OCI-LY1 (cell line): ENCODE measurements at regions not wholly inside any gene's neighbourhood (a gene's known extent, or its start where the extent isn't known, plus 50 kb on each side); places are given as distances from the start of the nearest gene placed in this dataset.
A peak's percentile ranks its signal among the peaks of the same experiment; 100 is the strongest.

Experiments used
- H2AFZ ChIP-seq: fragments of 200-600 bp; sonication (generic), shearing (Covaris generic); 2 replicates; pipeline ENCODE4 v1.6.0; 2014; ENCODE audit warnings: antibody characterized with exemption, mild to moderate bottlenecking, low read length
- H3F3A ChIP-seq: fragments of 200-600 bp; sonication (generic), shearing (Covaris generic); 2 replicates; pipeline ENCODE4 v1.6.0; 2014; ENCODE audit warnings: mild to moderate bottlenecking, antibody characterized with exemption, low read length, moderate library complexity; ENCODE audit not compliant: insufficient read depth
- H3K27ac ChIP-seq: fragments of 200-600 bp; sonication (generic); 2 replicates; pipeline ENCODE4 v1.5.1; 2014; ENCODE audit warnings: low read length, mixed run types, mild to moderate bottlenecking, low read depth; ENCODE audit not compliant: poor library complexity, severe bottlenecking
- H3K27me3 ChIP-seq: fragments of 200-600 bp; sonication (generic); 2 replicates; pipeline ENCODE4 v1.6.0; 2014; ENCODE audit warnings: antibody characterized with exemption, mild to moderate bottlenecking, low read length, moderate library complexity; ENCODE audit not compliant: insufficient read depth
- H3K36me3 ChIP-seq: fragments of 200-600 bp; sonication (generic); 2 replicates; pipeline ENCODE4 v1.6.1; 2014; ENCODE audit warnings: mild to moderate bottlenecking, antibody characterized with exemption, low read length, moderate library complexity, mixed read lengths; ENCODE audit not compliant: insufficient read depth
- H3K4me1 ChIP-seq: fragments of 200-600 bp; sonication (generic); 2 replicates; pipeline ENCODE4 v1.5.1; 2014; ENCODE audit warnings: mild to moderate bottlenecking, low read length, moderate library complexity; ENCODE audit not compliant: insufficient read depth, severe bottlenecking
- H3K4me2 ChIP-seq: fragments of 200-600 bp; sonication (generic), shearing (Covaris generic); 2 replicates; pipeline ENCODE4 v1.6.1; 2014; ENCODE audit warnings: low read length
- H3K4me3 ChIP-seq: fragments of 200-600 bp; sonication (generic); 2 replicates; pipeline ENCODE4 v1.5.1; 2014; ENCODE audit warnings: low read length, low read depth, mild to moderate bottlenecking, mixed read lengths; ENCODE audit not compliant: poor library complexity, severe bottlenecking
- H3K79me2 ChIP-seq: fragments of 200-600 bp; shearing (Covaris generic); 2 replicates; pipeline ENCODE4 v1.6.1; 2016; ENCODE audit warnings: mixed run types, low read length, mixed read lengths; ENCODE audit not compliant: insufficient read depth
- H3K9ac ChIP-seq: fragments of 200-600 bp; sonication (generic), shearing (Covaris generic); 2 replicates; pipeline ENCODE4 v1.6.1; 2014; ENCODE audit warnings: mild to moderate bottlenecking, low read length, mixed read lengths
- H3K9me2 ChIP-seq: fragments of 200-600 bp; sonication (generic), shearing (Covaris generic); 2 replicates; pipeline ENCODE4 v1.6.1; 2014; ENCODE audit warnings: low read depth, mild to moderate bottlenecking, low read length, mixed read lengths
- H3K9me3 ChIP-seq: fragments of 200-600 bp; shearing (Covaris generic); 2 replicates; pipeline ENCODE4 v1.6.1; 2014; ENCODE audit warnings: low read length, mixed read lengths
- H4K20me1 ChIP-seq: fragments of 200-600 bp; sonication (generic), shearing (Covaris generic); 2 replicates; pipeline ENCODE4 v1.6.0; 2016; ENCODE audit warnings: mild to moderate bottlenecking, low read length; ENCODE audit not compliant: insufficient read depth
- EZH2 ChIP-seq: fragments of 200-600 bp; sonication (generic), shearing (Covaris generic); IDR thresholded peaks from 2 replicates; pipeline ENCODE4 v1.8.0; 2017; ENCODE audit warnings: borderline replicate concordance, mixed run types, mild to moderate bottlenecking, antibody characterized with exemption, low read length, moderate library complexity, mixed read lengths
- TF ChIP-seq, protein P1 (sequence below): fragments of 200-600 bp; sonication (generic), shearing (Covaris generic); IDR thresholded peaks from 2 replicates; pipeline ENCODE4 v1.5.1; 2017; ENCODE audit warnings: mild to moderate bottlenecking, antibody characterized with exemption, low read length, moderate library complexity, mixed read lengths

DNA sequence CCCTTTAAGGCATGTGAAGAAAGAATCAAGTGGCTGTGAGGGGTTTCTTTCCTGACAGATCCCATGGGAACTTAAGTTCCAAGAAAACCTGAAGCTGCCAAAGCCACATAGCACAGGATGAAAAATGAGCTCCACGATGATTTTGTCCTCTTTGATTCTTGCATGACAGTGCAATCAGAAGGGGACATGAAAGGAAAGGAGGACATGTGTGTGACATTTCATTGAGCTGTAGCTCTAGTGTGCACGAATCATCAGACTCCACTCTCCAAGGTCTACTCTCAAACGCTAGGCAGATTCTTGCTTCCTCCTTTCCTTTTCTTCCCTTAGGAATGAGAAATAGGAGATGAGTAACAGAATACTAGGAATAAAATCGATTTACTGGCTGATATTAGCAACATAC lies 142.0 kb downstream of the ZNF608 start:
- no peaks in the 10 kb centered on the region for H3K36me3 ChIP-seq
- no peaks in the 10 kb centered on the region for H3K9me2 ChIP-seq
- no peak overlapping the region for H3K4me3 ChIP-seq
- H3F3A ChIP-seq: no peaks in the 10 kb centered on the region
- H4K20me1 ChIP-seq: no peaks in the 10 kb centered on the region
- peak overlapping the region; percentile 30; the same call in 1 of the 2 replicates for H3K9ac ChIP-seq
- H3K27me3 ChIP-seq: no peaks in the 10 kb centered on the region
- H3K79me2 ChIP-seq: no peaks in the 10 kb centered on the region
- peak overlapping the region; percentile 54 for H3K27ac ChIP-seq
- H3K9me3 ChIP-seq: no peaks in the 10 kb centered on the region; the same call in 1 of the 2 replicates
- H3K4me2 ChIP-seq: no peak overlapping the region; the same call in 1 of the 2 replicates
- no peak overlapping the region for H2AFZ ChIP-seq
- H3K4me1 ChIP-seq: peaks cover 47% of the 10 kb centered on the region
- TF ChIP-seq, protein P1, sequence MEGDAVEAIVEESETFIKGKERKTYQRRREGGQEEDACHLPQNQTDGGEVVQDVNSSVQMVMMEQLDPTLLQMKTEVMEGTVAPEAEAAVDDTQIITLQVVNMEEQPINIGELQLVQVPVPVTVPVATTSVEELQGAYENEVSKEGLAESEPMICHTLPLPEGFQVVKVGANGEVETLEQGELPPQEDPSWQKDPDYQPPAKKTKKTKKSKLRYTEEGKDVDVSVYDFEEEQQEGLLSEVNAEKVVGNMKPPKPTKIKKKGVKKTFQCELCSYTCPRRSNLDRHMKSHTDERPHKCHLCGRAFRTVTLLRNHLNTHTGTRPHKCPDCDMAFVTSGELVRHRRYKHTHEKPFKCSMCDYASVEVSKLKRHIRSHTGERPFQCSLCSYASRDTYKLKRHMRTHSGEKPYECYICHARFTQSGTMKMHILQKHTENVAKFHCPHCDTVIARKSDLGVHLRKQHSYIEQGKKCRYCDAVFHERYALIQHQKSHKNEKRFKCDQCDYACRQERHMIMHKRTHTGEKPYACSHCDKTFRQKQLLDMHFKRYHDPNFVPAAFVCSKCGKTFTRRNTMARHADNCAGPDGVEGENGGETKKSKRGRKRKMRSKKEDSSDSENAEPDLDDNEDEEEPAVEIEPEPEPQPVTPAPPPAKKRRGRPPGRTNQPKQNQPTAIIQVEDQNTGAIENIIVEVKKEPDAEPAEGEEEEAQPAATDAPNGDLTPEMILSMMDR: no peak
- no peak for TF ChIP-seq EZH2

DNA sequence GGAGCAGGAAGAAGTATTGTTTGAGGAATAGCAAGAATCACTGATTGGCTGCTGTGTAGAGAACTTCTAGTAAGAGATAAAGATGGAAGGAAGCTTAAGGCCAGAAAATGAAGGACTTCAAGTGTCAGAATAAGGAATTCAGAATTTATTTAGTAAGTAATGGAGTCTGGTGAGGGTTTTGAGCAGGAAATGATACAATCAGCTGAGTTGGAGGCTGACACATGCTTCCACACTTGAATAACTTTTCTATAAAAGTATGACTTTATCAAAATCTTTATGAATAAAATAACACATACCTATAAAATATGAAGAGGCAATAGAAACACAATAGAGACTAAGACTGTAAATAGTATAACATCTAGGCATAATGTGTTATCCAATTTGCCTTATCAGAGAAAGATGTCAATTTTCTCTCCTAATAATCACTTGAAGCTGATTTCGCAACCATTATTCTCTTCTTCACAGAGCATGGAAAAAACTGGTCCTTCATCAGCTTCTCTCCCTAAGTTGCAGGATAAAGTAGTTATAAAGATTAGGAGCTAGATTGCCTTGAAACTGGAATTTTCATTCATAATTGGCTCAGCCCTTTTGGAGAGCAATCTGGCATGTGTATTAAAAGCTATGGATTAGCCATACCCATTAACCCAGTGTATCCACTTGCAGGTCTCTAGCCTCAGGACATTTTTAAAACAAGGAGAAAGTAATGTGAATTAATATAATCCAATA lies 143.4 kb downstream of the ZNF608 start:
- H2AFZ ChIP-seq: no peak overlapping the region
- H3K4me3 ChIP-seq: no peak overlapping the region
- H3K79me2 ChIP-seq: no peaks in the 10 kb centered on the region
- H3K4me2 ChIP-seq: no peak overlapping the region
- H3K27ac ChIP-seq: peak overlapping the region; percentile 71
- no peaks in the 10 kb centered on the region for H3F3A ChIP-seq
- no peak for TF ChIP-seq EZH2
- TF ChIP-seq, protein P1: no peak
- no peaks in the 10 kb centered on the region for H4K20me1 ChIP-seq
- peaks cover 61% of the 10 kb centered on the region for H3K4me1 ChIP-seq
- H3K9me3 ChIP-seq: no peaks in the 10 kb centered on the region; the same call in 1 of the 2 replicates
- H3K9ac ChIP-seq: no peak overlapping the region
- H3K9me2 ChIP-seq: no peaks in the 10 kb centered on the region
- H3K27me3 ChIP-seq: no peaks in the 10 kb centered on the region
- no peaks in the 10 kb centered on the region for H3K36me3 ChIP-seq

DNA sequence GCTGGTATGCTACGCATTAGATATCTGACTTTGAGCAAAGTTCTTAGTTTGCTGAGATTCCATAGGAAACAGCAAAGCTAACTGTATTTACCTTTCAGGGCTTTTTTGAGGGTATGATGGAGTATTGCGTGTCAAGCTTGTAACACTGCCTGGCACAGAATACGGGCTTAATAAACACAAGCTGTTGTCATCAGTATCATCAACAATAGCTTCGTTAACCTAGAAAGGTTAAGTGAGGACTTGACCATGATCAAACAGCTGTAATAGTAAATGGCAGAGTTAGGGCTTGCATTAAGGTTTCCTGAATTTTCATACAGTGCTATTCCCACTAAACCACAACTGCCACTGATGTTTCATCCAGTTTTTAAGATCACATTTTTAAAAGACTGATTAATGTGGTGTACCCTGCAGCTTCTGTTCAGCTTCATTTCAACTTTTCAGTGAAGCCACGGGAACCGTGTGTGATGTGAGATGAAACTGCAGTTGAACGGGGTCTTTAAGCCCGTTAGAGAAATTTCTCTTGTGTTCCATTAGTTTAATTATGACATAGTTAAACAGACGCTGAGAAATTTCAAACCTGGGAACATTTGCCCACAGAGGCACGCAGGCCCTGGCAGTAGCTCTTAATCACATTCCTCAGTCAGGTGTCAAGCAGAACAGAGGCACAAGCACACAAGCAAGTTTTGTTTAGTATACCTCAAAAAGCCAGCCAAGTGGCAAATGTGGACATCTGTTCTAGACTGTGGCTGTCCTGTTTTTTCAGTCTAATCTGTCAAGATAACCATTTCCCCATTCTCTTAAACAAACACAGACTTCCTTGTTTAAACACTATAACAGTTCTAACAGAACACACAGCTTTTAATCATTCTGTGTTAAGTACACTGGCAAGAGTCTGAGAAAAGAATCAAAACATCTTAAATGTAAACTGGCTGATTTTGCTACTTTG lies 147.1 kb downstream of the ZNF608 start:
- peak overlapping the region; percentile 36 for H2AFZ ChIP-seq
- peak overlapping the region; percentile 93 for H3K27ac ChIP-seq
- no peaks in the 10 kb centered on the region for H3K79me2 ChIP-seq
- peak overlapping the region; percentile 55 for H3K4me2 ChIP-seq
- H3F3A ChIP-seq: no peaks in the 10 kb centered on the region
- H3K36me3 ChIP-seq: no peaks in the 10 kb centered on the region
- no peaks in the 10 kb centered on the region for H3K9me3 ChIP-seq
- H3K27me3 ChIP-seq: no peaks in the 10 kb centered on the region
- TF ChIP-seq, protein P1: no peak
- TF ChIP-seq EZH2: no peak
- H3K9me2 ChIP-seq: no peaks in the 10 kb centered on the region
- H3K4me3 ChIP-seq: peak overlapping the region; percentile 27
- H3K9ac ChIP-seq: peak overlapping the region; percentile 61
- peaks cover 72% of the 10 kb centered on the region for H3K4me1 ChIP-seq
- no peaks in the 10 kb centered on the region for H4K20me1 ChIP-seq
